ENCODE measurements at regions not wholly inside any gene's neighbourhood (a gene's known extent, or its start where the extent isn't known, plus 50 kb on each side); places are given as distances from the start of the nearest gene placed in this dataset.
"Not testable (repeated sequence)": the region's sequence is repeated elsewhere in the genome, so short reads cannot be mapped to it uniquely, and the experiment has no call there.

- no peak for DNase-seq
Measured at GRCh38 chr7:96770758-96771157, 61.1 kb upstream of the SEM1 start.

- no peak for DNase-seq
Measured at GRCh38 chr7:96772139-96772694, 62.6 kb upstream of the SEM1 start.

DNA sequence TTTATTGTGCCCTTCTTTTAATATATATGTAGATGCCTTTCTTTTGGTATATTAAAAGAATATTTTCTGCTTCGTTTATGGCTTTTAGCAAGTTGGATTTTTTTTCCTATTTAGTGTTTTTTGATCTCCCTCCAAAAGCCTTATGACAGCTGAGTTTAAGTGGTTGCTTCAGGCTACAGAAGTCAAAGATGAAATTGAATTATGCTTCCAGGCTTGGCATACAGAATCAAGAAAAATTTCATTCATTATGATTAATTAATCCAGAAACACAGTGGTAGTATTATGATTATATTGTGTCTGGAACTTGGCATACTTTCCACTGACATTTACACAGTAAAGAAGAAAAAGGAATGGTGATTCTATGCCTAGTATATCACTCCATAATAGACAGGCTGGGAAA, 63.8 kb upstream of the SEM1 start:
- no peak for DNase-seq

GRCh38 chr7:96774358-96774757, 64.7 kb upstream of the SEM1 start:
- no peak for DNase-seq

DNA sequence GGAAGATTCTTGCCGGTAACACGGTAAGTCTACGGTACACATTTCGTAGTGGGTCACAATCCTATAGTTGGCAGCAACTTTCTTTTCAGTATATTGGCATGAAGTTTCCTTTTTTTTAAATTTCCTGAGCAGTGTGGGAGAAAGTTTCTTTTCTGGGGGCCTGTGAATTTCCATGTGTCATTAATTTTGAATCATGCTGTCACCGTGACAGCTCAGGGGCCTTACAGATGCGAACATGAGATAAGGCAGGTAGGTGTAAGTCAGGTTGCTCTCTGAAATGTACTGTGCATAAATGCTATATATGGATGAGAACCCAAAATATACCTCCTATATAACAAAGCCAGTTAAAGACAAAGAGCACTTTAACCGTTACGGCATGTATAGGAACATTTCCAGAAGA, 65.4 kb upstream of the SEM1 start:
- no peak for DNase-seq

- no peak for DNase-seq
Measured at GRCh38 chr7:96778263-96778662, 68.6 kb upstream of the SEM1 start.

DNA sequence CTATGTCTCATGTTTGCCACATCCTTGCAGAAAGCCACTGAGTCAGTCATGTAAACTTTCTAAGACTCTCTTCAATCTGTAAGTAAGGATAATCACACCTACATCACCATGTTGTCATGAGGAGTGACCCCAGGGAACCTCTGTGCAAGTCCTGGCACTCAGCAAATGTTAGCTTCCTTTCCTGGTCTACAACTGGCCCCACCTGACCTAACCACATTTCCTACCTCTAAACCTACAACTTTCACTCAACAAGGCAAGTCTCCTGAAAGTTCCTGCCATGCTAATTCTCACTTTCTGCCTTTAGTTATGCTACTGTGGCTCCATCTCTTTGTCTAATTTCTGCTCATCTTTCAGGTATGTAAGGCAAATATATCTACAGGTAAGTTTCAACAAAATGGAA, 72.3 kb upstream of the SEM1 start:
- no peak for DNase-seq

DNA sequence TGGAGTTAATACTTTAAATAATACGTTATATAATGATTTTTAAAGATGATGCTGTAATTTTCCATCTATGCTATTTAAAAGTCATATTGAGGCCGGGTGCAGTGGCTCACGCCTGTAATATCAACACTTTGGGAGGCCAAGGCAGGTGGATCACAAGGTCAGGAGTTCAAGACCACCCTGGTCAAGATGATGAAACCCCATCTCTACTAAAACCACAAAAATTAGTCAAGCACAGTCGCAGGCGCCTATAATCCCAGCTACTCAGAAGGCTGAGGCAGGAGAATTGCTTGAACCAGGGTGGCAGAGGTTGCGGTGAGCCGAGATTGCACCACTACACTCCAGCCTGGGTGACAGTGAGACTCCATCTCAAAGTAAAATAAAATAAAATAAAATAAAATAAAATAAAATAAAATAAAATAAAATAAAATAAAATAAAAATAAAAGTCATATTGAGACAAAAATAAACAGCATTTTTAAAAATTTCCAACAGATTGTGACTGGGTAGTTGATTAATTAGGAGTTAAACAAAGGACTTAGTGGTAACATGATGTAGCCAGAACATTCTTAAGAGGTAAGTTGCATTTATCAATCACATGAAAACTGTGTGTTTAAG, 73.1 kb upstream of the SEM1 start:
- DNase-seq, result not testable (repeated sequence)

DNA sequence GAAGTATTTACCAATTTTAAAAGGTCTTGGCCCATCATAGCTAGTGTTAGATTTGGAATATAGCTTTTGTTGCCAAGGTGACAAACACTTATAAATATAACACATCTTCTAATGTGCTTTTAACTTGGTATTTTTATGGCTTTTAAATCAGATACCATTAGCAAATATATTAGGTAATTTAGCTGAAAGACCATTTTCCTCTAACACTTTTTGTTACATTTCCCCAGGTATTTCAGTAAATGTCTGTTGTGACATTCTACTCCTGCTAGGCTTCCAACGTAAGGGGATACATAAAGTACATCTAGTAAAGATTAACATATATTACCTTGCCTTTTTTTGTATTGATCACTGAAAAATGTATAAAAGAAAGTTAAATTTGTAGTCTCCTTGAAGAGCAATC, 75.0 kb upstream of the SEM1 start:
- DNase-seq, result no peak

DNA sequence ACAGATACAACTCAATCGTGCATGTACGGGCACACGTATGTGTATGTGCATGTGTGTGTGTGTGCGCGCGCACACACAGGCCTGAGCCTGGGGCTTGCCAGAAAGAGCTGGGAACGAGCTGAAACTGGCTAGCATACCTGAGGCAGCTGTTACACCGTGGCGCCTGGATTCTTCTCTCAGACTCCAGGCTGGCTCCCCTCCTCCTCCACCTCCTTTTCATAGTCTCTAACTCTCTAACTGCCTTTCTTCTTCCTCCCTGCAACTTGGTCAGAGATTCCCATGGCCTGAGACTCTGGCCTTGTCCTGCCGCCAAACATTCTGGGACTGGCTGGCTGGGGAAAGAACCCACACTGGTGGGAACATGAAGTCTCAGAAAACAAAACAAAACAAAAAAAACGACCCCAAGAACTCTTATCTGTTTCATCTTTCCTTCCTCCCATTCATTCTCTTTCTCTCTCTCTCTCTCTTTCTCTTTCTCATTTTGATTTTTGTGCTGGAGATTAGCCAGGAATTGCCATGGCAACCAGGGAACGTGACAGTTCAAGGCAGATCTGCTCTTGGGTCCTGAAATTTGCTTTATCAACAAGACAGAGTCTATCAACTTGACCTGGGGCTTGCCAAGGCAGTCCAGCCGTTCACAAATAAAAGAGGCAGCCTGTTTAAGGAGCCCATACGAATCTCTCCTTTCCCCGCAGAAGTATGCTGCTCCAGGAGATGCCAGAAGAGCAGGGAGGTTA, 76.8 kb upstream of the SEM1 start:
- no peak for DNase-seq

GRCh38 chr7:96786998-96787395, 77.4 kb upstream of the SEM1 start:
- no peak for DNase-seq

DNA sequence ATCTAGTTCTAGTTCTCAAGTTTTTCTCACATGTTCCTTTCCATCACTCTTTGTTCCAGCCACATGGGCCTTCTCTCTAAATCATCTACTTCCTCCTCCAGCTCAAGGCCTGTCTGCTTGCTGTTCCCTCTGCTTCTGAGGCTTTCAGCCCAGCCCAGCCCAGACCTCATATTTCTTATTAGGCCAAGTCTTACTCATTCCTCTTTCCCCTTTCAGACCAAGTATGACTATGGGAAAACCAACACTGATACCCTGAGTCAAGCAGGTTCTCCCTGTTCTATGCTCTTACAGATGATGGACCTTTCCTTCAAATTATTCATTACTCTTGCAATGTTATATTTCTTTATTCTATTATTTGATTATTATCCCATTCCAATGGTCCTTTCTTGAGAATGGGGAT, 80.3 kb upstream of the SEM1 start:
- no peak for DNase-seq

DNA sequence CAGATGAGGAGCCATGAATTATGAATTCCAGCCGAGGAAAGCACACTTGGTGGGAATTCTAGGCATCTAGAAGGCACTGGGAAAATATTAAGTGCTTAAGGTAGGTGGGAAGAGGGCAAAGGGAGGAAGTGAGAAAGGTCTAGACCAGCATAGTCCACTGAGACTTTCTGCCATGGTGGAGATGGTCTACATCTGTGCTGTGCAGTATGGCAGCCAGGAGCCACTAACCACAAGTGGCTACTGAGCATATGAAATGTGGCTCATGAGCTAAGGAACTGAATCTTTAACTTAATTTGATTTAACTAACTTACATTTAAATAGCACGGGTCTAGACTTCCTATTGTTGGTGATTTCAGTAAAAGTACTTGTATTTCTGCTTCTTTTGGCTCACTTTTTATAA, 82.5 kb upstream of the SEM1 start:
- DNase-seq, result no peak

DNA sequence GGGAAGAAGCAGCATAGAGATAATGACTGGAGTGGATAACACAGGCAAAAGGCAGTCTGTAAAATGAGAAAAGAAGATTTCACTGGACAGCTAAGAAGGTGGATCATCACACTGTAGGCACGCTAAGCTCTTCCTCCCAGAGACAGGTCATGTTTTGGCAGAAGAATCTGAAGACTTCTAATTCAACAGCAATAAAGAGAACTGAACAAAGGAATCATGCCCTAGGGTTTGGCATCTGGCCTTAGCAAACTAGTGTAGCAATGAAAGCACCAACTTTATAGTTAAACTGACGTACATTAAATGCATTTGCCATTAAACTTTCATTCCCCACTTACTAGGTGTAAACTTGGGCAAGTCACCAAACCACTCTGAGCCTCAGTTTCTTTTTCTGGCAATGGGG, 84.4 kb upstream of the SEM1 start:
- DNase-seq, result no peak

DNA sequence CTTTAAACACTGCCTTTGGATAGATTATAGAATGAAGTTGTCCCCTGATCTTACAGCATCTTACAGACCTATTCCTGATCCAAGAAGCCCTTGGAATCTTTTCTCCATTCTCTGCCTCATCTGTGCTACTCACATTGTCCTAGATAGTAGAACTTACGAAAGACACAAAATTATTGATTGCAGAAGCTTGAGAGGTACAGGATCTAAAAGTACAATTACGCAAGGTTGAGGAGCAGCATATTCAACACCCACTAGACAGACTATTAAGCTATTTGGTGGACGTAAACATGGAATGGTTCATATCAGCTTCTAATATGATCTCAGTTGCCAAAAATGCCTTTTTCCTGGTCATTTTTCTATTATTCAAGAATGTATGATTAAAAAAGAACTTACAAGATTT, 90.5 kb upstream of the SEM1 start:
- no peak for DNase-seq

DNA sequence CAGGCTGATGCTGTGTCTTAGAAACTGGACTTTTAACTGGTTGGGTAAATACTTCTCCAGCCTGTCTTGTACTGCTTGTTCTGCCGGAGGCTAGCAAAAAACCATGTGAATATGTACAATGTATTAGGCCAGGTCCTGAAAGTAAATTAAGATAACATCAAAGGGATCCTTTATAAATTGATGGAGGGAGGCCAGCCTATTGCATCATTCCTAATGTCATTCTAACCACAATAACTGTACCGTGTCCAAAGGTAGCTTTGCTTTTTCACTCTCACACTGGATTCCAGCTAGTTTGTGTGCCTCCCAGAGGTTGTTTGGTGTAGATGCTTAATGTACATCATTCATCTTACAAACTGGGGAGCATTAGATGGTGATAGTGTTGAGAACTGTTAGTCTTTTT, 91.2 kb upstream of the SEM1 start:
- no peak for DNase-seq

GRCh38 chr7:96819111-96819700, 109.6 kb upstream of the SEM1 start:
- no peak for DNase-seq

- not testable (repeated sequence) for DNase-seq
Measured at GRCh38 chr7:96821131-96821530, 111.5 kb upstream of the SEM1 start.

DNA sequence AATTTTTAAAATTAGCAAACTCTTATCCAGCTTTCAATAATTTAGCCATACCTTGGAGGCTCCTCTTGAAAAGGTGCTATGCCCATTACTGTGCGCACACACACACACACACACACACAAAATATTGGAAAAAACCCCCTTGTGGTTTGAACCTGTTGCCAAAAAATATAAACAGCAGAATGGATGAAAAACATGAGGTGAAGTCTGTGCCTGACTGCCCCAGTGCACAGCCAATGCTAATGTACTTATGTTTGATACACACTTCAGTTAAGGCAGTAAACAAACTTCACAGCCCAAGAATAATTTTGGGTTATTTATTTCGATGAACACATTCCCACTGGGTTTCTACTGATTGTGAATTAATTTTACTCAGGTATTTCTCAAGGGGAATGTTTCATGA, 113.2 kb upstream of the SEM1 start:
- no peak for DNase-seq

GRCh38 chr7:96823274-96823673, 113.6 kb upstream of the SEM1 start:
- no peak for DNase-seq

DNA sequence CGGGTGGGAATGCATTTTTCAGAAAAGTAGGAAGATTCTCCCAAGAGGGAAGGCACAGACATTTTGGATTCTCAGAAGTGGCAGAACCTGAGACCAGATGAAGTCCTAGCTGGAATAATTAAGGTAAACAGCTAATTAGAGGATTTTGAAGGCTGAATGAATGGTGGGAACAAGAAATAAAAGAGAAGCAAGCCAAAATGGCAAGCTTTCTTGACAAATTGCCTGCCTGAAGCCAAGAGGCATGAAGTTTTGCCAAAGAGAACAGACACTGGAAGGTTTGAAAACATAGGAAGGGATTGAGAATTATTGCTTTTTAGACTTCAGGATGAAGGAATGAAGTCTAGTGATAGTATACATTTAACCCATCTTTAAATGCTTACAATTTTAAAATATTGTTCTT, 115.0 kb upstream of the SEM1 start:
- no peak for DNase-seq

- no peak for DNase-seq
Measured at GRCh38 chr7:96825285-96825684, 115.6 kb upstream of the SEM1 start.

DNA sequence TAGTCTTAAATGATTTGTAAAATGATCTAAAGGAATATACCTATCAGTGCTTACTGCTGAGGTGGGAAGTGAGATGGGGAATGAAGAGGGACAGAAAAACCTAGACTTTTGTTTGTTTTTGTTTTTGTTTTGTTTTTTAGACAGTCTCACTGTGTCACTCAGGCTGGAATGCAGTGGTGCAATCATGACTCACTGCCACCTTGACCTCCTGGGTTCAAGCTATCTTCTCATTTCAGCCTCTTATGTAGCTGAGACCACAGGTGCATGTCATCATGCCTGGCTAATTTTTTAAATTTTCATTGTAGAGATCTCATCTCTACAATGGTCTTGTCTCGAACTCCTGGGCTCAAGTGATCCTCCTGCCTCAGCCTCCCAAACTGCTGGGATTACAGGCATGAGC, 116.4 kb upstream of the SEM1 start:
- DNase-seq, result no peak

- DNase-seq, result no peak
Measured at GRCh38 chr7:96827701-96828100, 118.1 kb upstream of the SEM1 start.

Measured in CD4-positive, alpha-beta T cell treated with Interleukin-1 beta for 1 hour (primary cell).